ENCODE measurements at regions not wholly inside any gene's neighbourhood (a gene's known extent, or its start where the extent isn't known, plus 50 kb on each side); places are given as distances from the start of the nearest gene placed in this dataset.

GRCh38 chr13:73695325-73695724 lies 438.9 kb downstream of the KLF12 start:
- no peak for DNase-seq

GRCh38 chr13:73693215-73693614 lies 441.0 kb downstream of the KLF12 start:
- DNase-seq = no peak

- no peak for DNase-seq
Measured at GRCh38 chr13:73691891-73692290, 442.3 kb downstream of the KLF12 start.

GRCh38 chr13:73687929-73688328 lies 446.3 kb downstream of the KLF12 start:
- no peak for DNase-seq

GRCh38 chr13:73687087-73687486 lies 447.1 kb downstream of the KLF12 start:
- DNase-seq = no peak

GRCh38 chr13:73684750-73685149 lies 449.5 kb downstream of the KLF12 start:
- no peak for DNase-seq

GRCh38 chr13:73684286-73684685 lies 449.9 kb downstream of the KLF12 start:
- no peak for DNase-seq

GRCh38 chr13:73683746-73684145 lies 450.5 kb downstream of the KLF12 start:
- no peak for DNase-seq

GRCh38 chr13:73681779-73682178 lies 452.4 kb downstream of the KLF12 start:
- DNase-seq = no peak

- DNase-seq = no peak
Measured at GRCh38 chr13:73681015-73681414, 453.2 kb downstream of the KLF12 start.

- no peak for DNase-seq
Measured at GRCh38 chr13:73677048-73677601, 457.1 kb downstream of the KLF12 start.

GRCh38 chr13:73676550-73677047 lies 457.6 kb downstream of the KLF12 start:
- no peak for DNase-seq

- DNase-seq = no peak
Measured at GRCh38 chr13:73675821-73676220, 458.4 kb downstream of the KLF12 start.

- DNase-seq = no peak
Measured at GRCh38 chr13:73674570-73674969, 459.6 kb downstream of the KLF12 start.

- no peak for DNase-seq
Measured at GRCh38 chr13:73673931-73674330, 460.3 kb downstream of the KLF12 start.

- no peak for DNase-seq
Measured at GRCh38 chr13:73672492-73672891, 461.7 kb downstream of the KLF12 start.

- no peak for DNase-seq
Measured at GRCh38 chr13:73671732-73672131, 462.5 kb downstream of the KLF12 start.

- DNase-seq = no peak
Measured at GRCh38 chr13:73671011-73671410, 463.2 kb downstream of the KLF12 start.

GRCh38 chr13:73667756-73668155 lies 466.4 kb downstream of the KLF12 start:
- DNase-seq = no peak

GRCh38 chr13:73665261-73665660 lies 468.9 kb downstream of the KLF12 start:
- no peak for DNase-seq

- DNase-seq = no peak
Measured at GRCh38 chr13:73664851-73665250, 469.4 kb downstream of the KLF12 start.

- no peak for DNase-seq
Measured at GRCh38 chr13:73662833-73663232, 471.4 kb downstream of the KLF12 start.

GRCh38 chr13:73661687-73662425 lies 472.3 kb downstream of the KLF12 start:
- DNase-seq = no peak

- DNase-seq = no peak
Measured at GRCh38 chr13:73661066-73661465, 473.1 kb downstream of the KLF12 start.

GRCh38 chr13:73658639-73659038 lies 475.6 kb downstream of the KLF12 start:
- DNase-seq = no peak
